Parathyroid adenoma (tissue), 2 donors: ENCODE measurements at regions not wholly inside any gene's neighbourhood (a gene's known extent, or its start where the extent isn't known, plus 50 kb on each side); places are given as distances from the start of the nearest gene placed in this dataset.

ENCODE experiments used
- H2AFZ ChIP-seq: fragments of 300-600 bp; sonication (generic); one replicate; pipeline ENCODE4 v1.7.0; 2017; ENCODE audit warnings: antibody characterized with exemption, mild to moderate bottlenecking
- H3K27ac ChIP-seq: fragments of 300-600 bp; sonication (generic); one replicate; pipeline ENCODE4 v1.7.0; 2017
- H3K27me3 ChIP-seq: fragments of 300-600 bp; sonication (generic); one replicate; pipeline ENCODE4 v1.7.0; 2017; ENCODE audit warnings: low read length; ENCODE audit not compliant: control insufficient read depth, insufficient read depth
- H3K36me3 ChIP-seq: fragments of 300-600 bp; sonication (generic); one replicate; pipeline ENCODE4 v1.7.0; 2017; ENCODE audit warnings: low read length; ENCODE audit not compliant: control insufficient read depth, insufficient read depth
- H3K4me1 ChIP-seq: fragments of 300-600 bp; sonication (generic); one replicate; pipeline ENCODE4 v1.7.0; 2017; ENCODE audit warnings: control low read depth
- H3K4me2 ChIP-seq: fragments of 300-600 bp; sonication (generic); one replicate; pipeline ENCODE4 v1.7.0; 2017; ENCODE audit warnings: low read length
- H3K4me3 ChIP-seq: fragments of 300-600 bp; sonication (generic); one replicate; pipeline ENCODE4 v1.7.0; 2017; ENCODE audit warnings: low read depth, low read length
- H3K79me2 ChIP-seq: fragments of 300-600 bp; sonication (generic); one replicate; pipeline ENCODE4 v1.7.0; 2017; ENCODE audit warnings: control low read depth
- H3K9ac ChIP-seq: fragments of 300-600 bp; sonication (generic); one replicate; pipeline ENCODE4 v1.7.0; 2017; ENCODE audit warnings: mild to moderate bottlenecking
- H3K9me3 ChIP-seq: fragments of 300-600 bp; sonication (generic); one replicate; pipeline ENCODE4 v1.7.0; 2017; ENCODE audit warnings: low read length; ENCODE audit not compliant: control insufficient read depth
- TF ChIP-seq, protein P1 (sequence below): fragments of 300-600 bp; sonication (generic); IDR thresholded peaks from one replicate; pipeline ENCODE4 v1.7.0; 2017; ENCODE audit warnings: antibody characterized with exemption, mild to moderate bottlenecking
- donor health status: primary hyperparathyroidism.

DNA sequence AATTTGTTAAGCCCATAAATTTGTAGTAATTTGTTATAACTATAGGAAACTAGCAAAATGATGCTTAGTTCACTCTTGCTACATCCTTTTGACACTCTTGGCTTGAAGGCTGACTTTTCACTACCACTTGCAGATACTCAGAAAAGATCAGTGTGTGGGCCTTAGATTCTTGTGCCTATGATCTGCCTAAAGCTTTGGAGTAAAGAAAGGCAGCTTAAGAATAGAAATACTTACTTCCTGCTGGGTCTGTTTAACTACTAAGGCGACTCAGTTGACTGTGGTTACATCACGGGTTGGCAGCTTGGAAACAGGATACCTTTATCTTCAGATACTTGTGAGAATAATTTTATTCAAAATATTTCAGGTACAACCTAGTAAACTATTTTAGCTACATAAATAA is 201.4 kb upstream of the FMR1 start:
- Histone ChIP-seq H3K4me1 (no peaks in the 10 kb centered on the region), H3K79me2 (no peaks in the 10 kb centered on the region), H3K4me3 (no peak overlapping the region)

DNA sequence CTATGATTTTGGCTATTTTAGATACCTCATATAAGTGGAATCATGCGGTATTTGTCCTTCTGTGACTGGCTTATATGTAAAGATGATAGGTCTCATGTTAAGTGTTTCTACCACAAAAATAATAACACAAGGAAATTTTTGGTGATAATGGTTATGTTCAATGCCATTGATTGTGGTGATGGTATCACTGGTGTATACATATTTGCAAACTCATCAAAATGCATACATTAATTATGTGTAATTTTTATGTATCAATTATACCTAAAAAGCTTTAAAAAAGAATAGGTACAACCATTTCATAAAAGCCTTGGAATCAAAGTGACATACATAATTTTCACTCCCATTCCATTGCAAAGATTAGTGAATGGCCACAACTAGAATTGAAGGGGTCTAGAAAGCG is 178.3 kb upstream of the FMR1 start:
- no peaks in the 10 kb centered on the region for H3K9me3 ChIP-seq
- no peak overlapping the region for H3K9ac ChIP-seq
- H2AFZ ChIP-seq, result no peak overlapping the region
- TF ChIP-seq, protein P1, sequence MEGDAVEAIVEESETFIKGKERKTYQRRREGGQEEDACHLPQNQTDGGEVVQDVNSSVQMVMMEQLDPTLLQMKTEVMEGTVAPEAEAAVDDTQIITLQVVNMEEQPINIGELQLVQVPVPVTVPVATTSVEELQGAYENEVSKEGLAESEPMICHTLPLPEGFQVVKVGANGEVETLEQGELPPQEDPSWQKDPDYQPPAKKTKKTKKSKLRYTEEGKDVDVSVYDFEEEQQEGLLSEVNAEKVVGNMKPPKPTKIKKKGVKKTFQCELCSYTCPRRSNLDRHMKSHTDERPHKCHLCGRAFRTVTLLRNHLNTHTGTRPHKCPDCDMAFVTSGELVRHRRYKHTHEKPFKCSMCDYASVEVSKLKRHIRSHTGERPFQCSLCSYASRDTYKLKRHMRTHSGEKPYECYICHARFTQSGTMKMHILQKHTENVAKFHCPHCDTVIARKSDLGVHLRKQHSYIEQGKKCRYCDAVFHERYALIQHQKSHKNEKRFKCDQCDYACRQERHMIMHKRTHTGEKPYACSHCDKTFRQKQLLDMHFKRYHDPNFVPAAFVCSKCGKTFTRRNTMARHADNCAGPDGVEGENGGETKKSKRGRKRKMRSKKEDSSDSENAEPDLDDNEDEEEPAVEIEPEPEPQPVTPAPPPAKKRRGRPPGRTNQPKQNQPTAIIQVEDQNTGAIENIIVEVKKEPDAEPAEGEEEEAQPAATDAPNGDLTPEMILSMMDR, result no peak
- no peaks in the 10 kb centered on the region for H3K79me2 ChIP-seq
- H3K36me3 ChIP-seq, result no peaks in the 10 kb centered on the region
- H3K4me3 ChIP-seq, result no peak overlapping the region
- H3K27me3 ChIP-seq, result no peaks in the 10 kb centered on the region
- no peaks in the 10 kb centered on the region for H3K4me1 ChIP-seq
- H3K4me2 ChIP-seq, result no peak overlapping the region
- no peak overlapping the region for H3K27ac ChIP-seq

More for the DNA sequence above, 201.4 kb upstream of the FMR1 start:
- H3K27me3 ChIP-seq, result no peaks in the 10 kb centered on the region
- H3K4me2 ChIP-seq, result no peak overlapping the region
- no peak overlapping the region for H3K9ac ChIP-seq
- TF ChIP-seq, protein P1, result no peak
- H3K27ac ChIP-seq, result no peak overlapping the region
- no peak overlapping the region for H2AFZ ChIP-seq
- no peaks in the 10 kb centered on the region for H3K36me3 ChIP-seq
- H3K9me3 ChIP-seq, result no peaks in the 10 kb centered on the region

DNA sequence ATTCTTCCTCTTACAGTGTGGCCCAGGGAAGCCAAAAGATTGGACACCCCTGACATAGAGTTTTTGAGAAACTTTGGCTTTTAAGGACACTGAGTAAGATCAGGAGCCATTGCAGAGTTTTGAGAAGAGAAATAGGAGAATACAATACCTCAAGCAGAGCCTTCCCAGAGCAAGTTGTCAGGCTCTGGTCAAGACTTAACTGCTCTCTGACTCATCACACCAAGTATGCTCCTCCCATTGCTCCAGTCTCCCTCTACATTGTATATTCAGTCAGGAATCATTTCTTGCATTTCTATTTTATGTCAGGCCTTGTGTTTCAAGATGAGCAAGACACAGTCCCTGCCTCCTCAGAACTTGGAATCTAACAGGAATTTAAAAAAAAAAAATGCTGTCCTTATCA is 176.4 kb upstream of the FMR1 start:
- no peaks in the 10 kb centered on the region for H3K79me2 ChIP-seq
- no peak overlapping the region for H3K9ac ChIP-seq
- no peak overlapping the region for H3K4me2 ChIP-seq
- H3K27me3 ChIP-seq, result no peaks in the 10 kb centered on the region
- H3K4me1 ChIP-seq, result no peaks in the 10 kb centered on the region
- no peak overlapping the region for H3K4me3 ChIP-seq
- H2AFZ ChIP-seq, result no peak overlapping the region
- H3K9me3 ChIP-seq, result no peaks in the 10 kb centered on the region
- no peak overlapping the region for H3K27ac ChIP-seq
- H3K36me3 ChIP-seq, result no peaks in the 10 kb centered on the region
- TF ChIP-seq, protein P1, result no peak

DNA sequence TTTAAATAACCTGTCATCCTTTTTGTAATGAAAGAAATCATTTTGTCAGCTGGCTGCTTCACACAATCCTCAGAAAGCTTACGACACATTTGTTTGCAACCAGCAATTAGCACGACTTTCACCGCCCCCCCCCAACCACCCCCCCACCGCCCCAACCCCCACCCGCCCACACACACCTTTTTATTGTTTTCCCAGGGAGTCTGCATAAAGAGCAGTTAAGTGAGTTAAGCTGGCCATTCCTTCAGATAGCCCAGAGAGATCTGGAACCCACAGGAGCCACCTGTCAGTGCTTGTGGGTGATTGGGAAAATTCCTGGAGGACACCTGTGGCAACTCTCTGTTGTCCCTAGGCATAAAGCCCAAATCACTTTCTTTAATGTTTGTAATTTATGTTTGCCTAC is 175.7 kb upstream of the FMR1 start:
- Histone ChIP-seq H3K79me2 (no peaks in the 10 kb centered on the region), H3K4me1 (no peaks in the 10 kb centered on the region), H3K4me2 (no peak overlapping the region), H3K9me3 (no peaks in the 10 kb centered on the region), H3K27ac (no peak overlapping the region), H2AFZ (no peak overlapping the region), H3K27me3 (no peaks in the 10 kb centered on the region), H3K36me3 (no peaks in the 10 kb centered on the region), H3K9ac (no peak overlapping the region), H3K4me3 (no peak overlapping the region)
- TF ChIP-seq, protein P1, result no peak

DNA sequence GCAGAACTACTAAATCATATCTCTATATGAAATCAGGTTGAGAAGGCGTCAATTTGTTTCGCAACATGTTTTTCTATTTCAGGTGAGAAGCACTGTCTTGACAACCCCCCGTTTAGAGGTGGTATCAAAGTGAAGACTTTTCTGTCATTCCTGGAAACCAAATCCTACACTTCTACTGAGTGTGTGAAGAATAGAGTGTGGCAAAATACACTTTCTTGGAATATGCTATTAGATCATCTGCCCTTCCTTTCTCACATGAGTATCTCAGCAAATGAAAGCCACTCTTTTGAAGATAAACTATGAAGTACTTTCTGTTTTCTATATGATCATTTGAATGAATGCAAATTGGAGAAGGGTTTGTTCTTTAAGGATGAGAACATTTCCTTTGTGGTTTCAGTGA is 174.0 kb upstream of the FMR1 start:
- TF ChIP-seq, protein P1, result no peak
- H3K9ac ChIP-seq, result no peak overlapping the region

More for the DNA sequence above, 174.0 kb upstream of the FMR1 start:
- no peak overlapping the region for H3K4me2 ChIP-seq
- H3K27ac ChIP-seq, result no peak overlapping the region
- no peak overlapping the region for H2AFZ ChIP-seq
- no peaks in the 10 kb centered on the region for H3K27me3 ChIP-seq
- no peaks in the 10 kb centered on the region for H3K79me2 ChIP-seq
- no peaks in the 10 kb centered on the region for H3K36me3 ChIP-seq
- H3K4me3 ChIP-seq, result no peak overlapping the region
- no peaks in the 10 kb centered on the region for H3K4me1 ChIP-seq
- H3K9me3 ChIP-seq, result no peaks in the 10 kb centered on the region
